ENCODE measurements at regions not wholly inside any gene's neighbourhood (a gene's known extent, or its start where the extent isn't known, plus 50 kb on each side); places are given as distances from the start of the nearest gene placed in this dataset.

GRCh38 chr4:4808086-4808485 is 51.4 kb upstream of the MSX1 start:
- DNase-seq = no peak

- DNase-seq = no peak
Measured at GRCh38 chr4:4805887-4806286, 53.6 kb upstream of the MSX1 start.

GRCh38 chr4:4803912-4804296 is 55.6 kb upstream of the MSX1 start:
- no peak for DNase-seq

- DNase-seq = no peak
Measured at GRCh38 chr4:4803216-4803911, 56.1 kb upstream of the MSX1 start.

GRCh38 chr4:4800646-4801408 is 58.6 kb upstream of the MSX1 start:
- DNase-seq = no peak

- no peak for DNase-seq
Measured at GRCh38 chr4:4794421-4794820, 65.0 kb upstream of the MSX1 start.

GRCh38 chr4:4792466-4792865 is 67.0 kb upstream of the MSX1 start:
- no peak for DNase-seq

DNA sequence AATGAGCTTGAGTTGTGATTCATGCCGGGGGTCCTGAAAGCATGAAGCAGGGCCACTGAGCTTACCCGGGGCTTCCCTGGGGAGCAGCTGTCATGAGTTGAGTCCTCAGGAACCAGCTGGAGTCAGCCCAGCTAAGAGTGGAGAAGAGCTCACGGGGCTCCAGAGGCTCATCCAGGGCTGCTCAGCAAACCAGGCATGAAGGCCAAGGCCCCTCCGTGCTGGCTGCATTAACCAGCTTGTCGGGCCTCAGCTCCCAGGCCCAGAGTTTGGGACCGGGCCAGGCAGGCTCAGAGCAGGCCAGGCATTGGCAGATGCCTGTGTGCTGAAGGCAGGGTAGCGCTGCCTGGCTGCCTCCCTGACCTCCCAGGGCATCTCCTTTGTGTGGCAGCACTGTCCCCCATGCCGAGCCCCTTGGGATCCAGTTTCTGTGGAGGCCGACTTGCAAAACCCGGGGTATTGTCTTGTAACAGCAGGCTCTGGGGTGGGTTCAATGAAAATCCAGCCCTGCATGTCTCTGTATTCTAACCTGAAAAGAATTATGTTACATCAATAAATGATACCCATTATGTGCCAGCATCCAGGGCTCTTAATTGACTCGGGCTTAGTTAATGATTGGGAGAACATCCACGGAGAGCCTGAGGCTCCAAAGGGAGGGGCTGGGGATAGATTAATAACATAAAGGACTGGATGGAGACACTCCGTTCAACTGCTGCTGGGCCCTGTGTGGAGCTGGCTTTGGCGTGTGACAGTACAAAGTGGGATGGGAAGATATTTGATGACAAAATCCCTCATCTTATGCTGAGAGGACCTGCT is 68.0 kb upstream of the MSX1 start:
- DNase-seq = no peak

- DNase-seq = peak in 2 of 4 experiments; percentile 24 to 25
Measured at GRCh38 chr4:4789462-4789861, 70.0 kb upstream of the MSX1 start.

DNA sequence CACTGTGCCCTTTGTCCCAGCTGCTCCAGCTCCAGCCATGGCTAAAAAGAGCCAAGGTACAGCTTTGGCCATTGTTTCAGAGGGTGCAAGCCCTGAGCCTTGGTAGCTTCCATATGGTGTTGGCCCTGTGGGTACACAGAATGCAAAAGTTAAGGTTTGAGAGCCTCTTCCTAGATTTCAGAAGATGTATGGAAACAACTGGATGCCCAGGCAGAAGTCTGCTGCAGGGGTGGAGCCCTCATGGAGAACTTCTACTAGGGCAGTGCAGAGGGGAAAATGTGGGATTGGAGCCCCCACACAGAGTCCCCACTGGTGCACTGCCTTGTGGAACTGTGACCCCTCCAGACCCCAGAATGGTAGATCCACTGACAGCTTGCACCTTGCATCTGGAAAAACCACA is 70.9 kb upstream of the MSX1 start:
- DNase-seq = no peak

DNA sequence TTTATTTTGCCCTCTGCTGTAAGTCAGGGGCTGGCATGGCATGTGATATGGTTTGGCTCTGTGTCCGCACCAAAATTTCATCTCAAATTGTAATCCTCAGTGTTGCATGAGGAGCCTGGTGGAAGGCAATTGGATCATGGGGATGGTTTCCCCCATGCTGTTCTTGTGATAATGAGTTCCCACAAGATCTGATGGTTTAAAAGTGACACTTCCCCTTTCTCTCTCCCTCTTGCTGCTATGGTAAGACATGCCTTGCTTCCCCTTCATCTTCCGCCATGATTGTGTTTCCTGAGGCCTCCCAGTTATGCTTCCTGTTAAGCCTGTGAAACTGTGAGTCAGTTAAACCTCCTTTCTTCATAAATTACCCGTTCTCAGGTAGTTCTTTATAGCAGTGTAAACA is 72.0 kb upstream of the MSX1 start:
- DNase-seq = peak in 3 of 4 experiments; percentile 19 to 35 (median 28)

GRCh38 chr4:4784379-4784778 is 75.1 kb upstream of the MSX1 start:
- no peak for DNase-seq

DNA sequence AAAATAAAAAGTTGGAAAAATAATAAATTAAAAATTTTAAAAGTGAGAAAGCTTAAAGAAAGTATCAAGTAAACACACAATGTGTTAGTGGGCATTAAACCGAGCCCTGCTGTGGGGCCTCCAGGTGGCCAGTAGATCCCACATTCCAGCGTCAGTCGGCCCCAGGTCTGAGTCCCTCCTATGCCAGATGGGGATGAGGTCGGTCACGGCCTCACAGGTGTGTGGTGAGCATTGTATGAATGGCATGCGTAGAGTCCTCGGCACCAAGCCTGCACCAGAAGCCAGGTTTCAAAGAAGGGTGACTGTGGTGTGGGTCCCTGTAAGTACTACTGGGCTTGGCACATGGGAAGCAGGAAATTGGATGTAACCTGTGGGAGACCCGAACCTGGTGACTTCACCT is 75.6 kb upstream of the MSX1 start:
- no peak for DNase-seq

GRCh38 chr4:4782969-4783368 is 76.5 kb upstream of the MSX1 start:
- no peak for DNase-seq

DNA sequence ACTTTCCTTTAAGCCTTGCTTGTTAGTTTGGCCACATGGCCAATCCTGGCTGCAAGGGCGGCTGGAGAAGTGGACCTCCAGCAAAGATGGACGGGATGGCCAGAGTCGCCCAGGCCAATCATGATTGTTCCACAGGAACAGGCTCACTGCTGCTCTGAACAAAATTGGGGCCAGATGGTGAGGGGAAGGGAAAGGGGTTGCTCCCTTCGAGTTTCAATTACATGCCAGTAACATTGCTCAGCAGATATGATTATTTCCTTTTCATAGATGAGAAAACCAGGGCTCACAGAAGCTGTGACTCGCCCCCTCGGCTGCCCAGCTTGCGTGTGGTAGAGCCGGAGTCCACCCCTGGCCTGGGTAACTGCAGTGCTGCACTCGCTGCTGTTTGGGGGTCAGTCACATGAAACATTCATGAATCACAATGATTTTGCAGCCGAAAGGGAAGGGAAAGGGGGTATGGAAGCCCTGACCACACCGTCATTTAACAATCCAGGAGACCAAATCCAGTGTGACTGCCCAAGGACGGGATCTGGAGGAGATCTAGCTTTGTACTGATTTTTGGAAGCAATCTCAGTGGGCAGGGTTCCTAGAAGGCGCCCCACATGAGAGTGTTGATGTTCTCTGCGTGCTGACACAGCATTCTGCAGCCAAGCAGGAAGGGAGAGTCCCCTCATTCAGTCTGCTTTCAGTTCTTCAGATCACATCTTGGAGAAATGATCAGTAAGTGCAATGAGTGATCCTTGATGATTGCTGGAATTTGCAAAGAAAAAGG is 77.3 kb upstream of the MSX1 start:
- DNase-seq = no peak

DNA sequence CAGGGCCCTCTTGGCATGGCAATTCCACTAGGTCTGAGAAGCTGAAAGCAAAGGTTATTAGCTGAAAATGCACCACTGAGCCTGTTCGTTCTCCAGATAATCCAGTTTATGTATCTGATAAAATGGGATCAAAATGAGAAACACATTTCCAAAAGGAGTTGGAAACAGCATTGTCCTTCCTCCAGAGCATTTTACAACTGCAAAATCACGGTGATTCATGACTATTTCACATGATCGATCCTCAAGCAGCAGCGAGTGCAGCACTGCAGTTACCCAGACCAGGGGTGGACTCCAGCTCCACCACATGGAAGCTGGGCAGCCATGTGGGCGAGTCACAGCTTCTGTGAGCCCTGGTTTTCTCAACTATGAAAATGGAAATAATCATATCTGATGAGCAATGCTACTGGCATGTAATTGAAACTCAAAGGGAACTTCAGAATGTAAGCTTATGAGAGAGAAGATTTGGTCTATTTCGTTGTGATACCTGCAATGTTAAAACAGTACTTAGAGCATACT is 78.7 kb upstream of the MSX1 start:
- no peak for DNase-seq

DNA sequence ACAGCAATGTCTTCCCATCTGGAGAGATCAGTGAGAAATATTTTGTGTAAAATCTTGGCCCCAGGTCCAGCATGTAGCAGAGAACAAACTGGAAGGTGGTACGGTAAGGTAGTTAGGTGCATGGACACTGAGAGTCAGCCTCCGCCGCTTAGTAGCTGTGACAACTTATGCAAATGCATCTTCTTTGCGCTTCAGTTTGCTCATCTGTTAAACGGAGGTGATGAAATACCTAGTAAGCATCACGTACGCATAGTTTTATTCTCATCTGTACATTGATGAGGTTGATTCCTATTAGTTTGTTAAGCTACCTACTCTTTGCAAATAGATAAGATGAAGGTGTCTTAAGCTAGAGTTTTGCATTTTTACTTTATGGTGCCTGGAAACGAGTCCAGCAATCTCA is 80.0 kb upstream of the MSX1 start:
- DNase-seq = no peak

DNA sequence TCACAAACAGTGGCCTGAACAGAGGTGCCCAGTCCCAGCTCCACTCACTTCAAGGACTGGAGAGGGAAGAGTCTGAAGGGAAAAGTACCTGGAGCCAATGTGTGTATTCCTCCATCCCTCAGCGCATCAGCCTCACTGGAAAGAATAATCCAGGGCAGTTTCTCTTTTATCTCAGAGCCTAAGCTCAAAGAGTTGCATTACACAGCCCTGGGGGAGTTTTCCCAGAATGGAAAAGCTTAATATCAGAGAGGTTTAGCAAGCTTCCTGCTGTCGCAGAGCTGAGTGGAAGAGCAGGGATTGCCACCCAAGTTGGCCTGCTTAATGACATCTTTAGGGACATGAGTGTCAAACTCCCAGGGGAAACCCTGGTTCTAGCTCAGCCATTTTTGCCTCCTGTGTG is 80.4 kb upstream of the MSX1 start:
- DNase-seq = no peak

- DNase-seq = no peak
Measured at GRCh38 chr4:4778554-4778953, 80.9 kb upstream of the MSX1 start.

- no peak for DNase-seq
Measured at GRCh38 chr4:4776934-4777333, 82.5 kb upstream of the MSX1 start.

DNA sequence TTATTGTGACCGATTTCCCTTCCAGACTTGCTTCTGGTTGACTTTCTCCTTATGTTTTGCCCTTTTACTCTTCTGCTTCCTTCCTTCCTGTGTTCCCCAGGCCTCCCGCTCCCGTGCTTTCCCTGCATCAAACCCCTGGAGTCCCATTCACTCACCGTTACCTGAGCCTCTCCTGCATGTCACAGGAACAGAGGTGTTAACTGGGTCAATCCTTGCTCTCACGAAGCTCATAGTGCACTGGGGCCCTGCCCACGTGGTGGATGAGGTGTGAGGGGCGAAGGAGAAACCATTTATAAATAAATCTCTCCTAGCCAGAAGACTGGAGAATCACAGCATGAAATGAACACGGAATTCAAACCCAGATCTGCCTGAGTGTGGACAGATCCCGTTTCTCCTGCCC is 83.1 kb upstream of the MSX1 start:
- no peak for DNase-seq

- DNase-seq = no peak
Measured at GRCh38 chr4:4775493-4776004, 83.9 kb upstream of the MSX1 start.
